Hypothalamus (tissue), 51 donors: ENCODE measurements at regions not wholly inside any gene's neighbourhood (a gene's known extent, or its start where the extent isn't known, plus 50 kb on each side); places are given as distances from the start of the nearest gene placed in this dataset.
A peak's percentile ranks its signal among the peaks of the same experiment; 100 is the strongest.
"Not testable (repeated sequence)": the region's sequence is repeated elsewhere in the genome, so short reads cannot be mapped to it uniquely, and the experiment has no call there.

ENCODE experiments used
- DNase-seq, 51 donors: peaks; one replicate each; lab custom pipeline; 2025; lab: John Stamatoyannopoulos, UW

- no peak for DNase-seq
Observed at GRCh38 chr14:34106310-34106709, 155.4 kb upstream of the EGLN3 start.

- no peak for DNase-seq
Observed at GRCh38 chr14:34104489-34105397, 153.9 kb upstream of the EGLN3 start.

GRCh38 chr14:34103176-34103575, 152.3 kb upstream of the EGLN3 start:
- no peak for DNase-seq

- DNase-seq, result no peak
Observed at GRCh38 chr14:34099635-34100034, 148.8 kb upstream of the EGLN3 start.

GRCh38 chr14:34098985-34099349, 148.1 kb upstream of the EGLN3 start:
- no peak for DNase-seq

GRCh38 chr14:34098045-34098984, 147.4 kb upstream of the EGLN3 start:
- peak in 37 of 51 donors; percentile 5 to 72 (median 21) for DNase-seq

GRCh38 chr14:34097644-34098043, 146.8 kb upstream of the EGLN3 start:
- no peak for DNase-seq

- no peak for DNase-seq
Observed at GRCh38 chr14:34094384-34094783, 143.5 kb upstream of the EGLN3 start.

- no peak for DNase-seq
Observed at GRCh38 chr14:34093883-34094282, 143.0 kb upstream of the EGLN3 start.

GRCh38 chr14:34090451-34090850, 139.6 kb upstream of the EGLN3 start:
- DNase-seq, result no peak

GRCh38 chr14:34088914-34089313, 138.0 kb upstream of the EGLN3 start:
- DNase-seq, result no peak

- no peak for DNase-seq
Observed at GRCh38 chr14:34087571-34087970, 136.7 kb upstream of the EGLN3 start.

- no peak for DNase-seq
Observed at GRCh38 chr14:34086223-34086757, 135.4 kb upstream of the EGLN3 start.

GRCh38 chr14:34085695-34086094, 134.8 kb upstream of the EGLN3 start:
- no peak for DNase-seq

- no peak for DNase-seq
Observed at GRCh38 chr14:34081576-34082136, 130.8 kb upstream of the EGLN3 start.

GRCh38 chr14:34081101-34081575, 130.3 kb upstream of the EGLN3 start:
- no peak for DNase-seq

- DNase-seq, result not testable (repeated sequence)
Observed at GRCh38 chr14:34079643-34080042, 128.8 kb upstream of the EGLN3 start.

GRCh38 chr14:34078117-34078743, 127.4 kb upstream of the EGLN3 start:
- DNase-seq, result peak in 2 of 51 donors; percentile 8 to 10

GRCh38 chr14:34075826-34076225, 125.0 kb upstream of the EGLN3 start:
- no peak for DNase-seq

GRCh38 chr14:34075042-34075744, 124.3 kb upstream of the EGLN3 start:
- no peak for DNase-seq
